T-helper 17 cell (primary cell): ENCODE measurements at regions not wholly inside any gene's neighbourhood (a gene's known extent, or its start where the extent isn't known, plus 50 kb on each side); places are given as distances from the start of the nearest gene placed in this dataset.
A peak's percentile ranks its signal among the peaks of the same experiment; 100 is the strongest.

ENCODE experiments used
- ATAC-seq: fragments of 150-1000 bp; cut with Tn5 transposase; 2 replicates; pipeline ENCODE4 v1.10.0; 2021; ENCODE audit warnings: mild to moderate bottlenecking, moderate library complexity
- DNase-seq, 3 donors: peaks; one replicate each; pipeline versions ENCODE4 v3.0.0 to v3.0.0-alpha.2; 2020 to 2021
- H3K9me3 ChIP-seq: one replicate; pipeline ENCODE4 v1.7.0; 2013; ENCODE audit warnings: low read length, mild to moderate bottlenecking; ENCODE audit not compliant: control insufficient read depth, poor library complexity, severe bottlenecking
- H3K27ac Mint-ChIP-seq: one replicate; pipeline ENCODE4 v1.8.0; 2022; ENCODE audit warnings: mild to moderate bottlenecking, moderate library complexity, mixed read lengths
- H3K27me3 Mint-ChIP-seq: one replicate; pipeline ENCODE4 v1.8.0; 2022; ENCODE audit warnings: mixed read lengths
- H3K36me3 Mint-ChIP-seq: one replicate; pipeline ENCODE4 v1.8.0; 2022; ENCODE audit warnings: low read depth, mixed read lengths
- H3K4me1 Mint-ChIP-seq: one replicate; pipeline ENCODE4 v1.8.0; 2022; ENCODE audit warnings: mild to moderate bottlenecking, mixed read lengths
- H3K4me3 Mint-ChIP-seq: one replicate; pipeline ENCODE4 v1.8.0; 2022; ENCODE audit warnings: mild to moderate bottlenecking, moderate library complexity, mixed read lengths

- no peak for ATAC-seq
- peaks cover 4% of the 10 kb centered on the region for H3K4me1 Mint-ChIP-seq
- peaks cover 3% of the 10 kb centered on the region for H3K36me3 Mint-ChIP-seq
- DNase-seq = no peak
- H3K9me3 ChIP-seq = no peaks in the 10 kb centered on the region
- no peak overlapping the region for H3K4me3 Mint-ChIP-seq
- no peak overlapping the region for H3K27ac Mint-ChIP-seq
- peaks cover 52% of the 10 kb centered on the region for H3K27me3 Mint-ChIP-seq
These were observed 154.1 kb downstream of the NUP210 start for GRCh38 chr3:13266005-13266404.

DNA sequence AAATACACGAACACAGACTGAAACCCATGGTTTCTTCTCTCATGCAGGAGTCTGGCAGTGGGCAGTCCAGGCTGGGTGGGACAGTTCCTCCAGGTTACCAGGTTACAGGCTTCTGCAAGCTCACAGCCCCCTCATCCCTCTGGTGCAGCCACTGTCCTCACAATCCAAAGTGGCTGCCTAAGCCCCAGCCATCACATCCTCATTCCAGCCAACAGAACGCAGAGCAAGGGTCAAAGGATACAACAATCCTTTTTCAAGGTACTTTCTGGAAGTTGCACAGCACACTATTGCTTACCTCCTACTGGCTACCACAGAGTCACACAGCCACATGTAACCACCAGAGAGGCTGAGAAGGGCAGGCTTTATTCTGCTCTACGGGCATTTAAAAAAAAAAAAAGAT lies 154.6 kb downstream of the NUP210 start:
- ATAC-seq = no peak
- H3K27ac Mint-ChIP-seq = no peak overlapping the region
- peaks cover 3% of the 10 kb centered on the region for H3K36me3 Mint-ChIP-seq
- peaks cover 4% of the 10 kb centered on the region for H3K4me1 Mint-ChIP-seq
- H3K4me3 Mint-ChIP-seq = no peak overlapping the region
- H3K9me3 ChIP-seq = no peaks in the 10 kb centered on the region
- H3K27me3 Mint-ChIP-seq = peaks cover 52% of the 10 kb centered on the region
- no peak for DNase-seq

DNA sequence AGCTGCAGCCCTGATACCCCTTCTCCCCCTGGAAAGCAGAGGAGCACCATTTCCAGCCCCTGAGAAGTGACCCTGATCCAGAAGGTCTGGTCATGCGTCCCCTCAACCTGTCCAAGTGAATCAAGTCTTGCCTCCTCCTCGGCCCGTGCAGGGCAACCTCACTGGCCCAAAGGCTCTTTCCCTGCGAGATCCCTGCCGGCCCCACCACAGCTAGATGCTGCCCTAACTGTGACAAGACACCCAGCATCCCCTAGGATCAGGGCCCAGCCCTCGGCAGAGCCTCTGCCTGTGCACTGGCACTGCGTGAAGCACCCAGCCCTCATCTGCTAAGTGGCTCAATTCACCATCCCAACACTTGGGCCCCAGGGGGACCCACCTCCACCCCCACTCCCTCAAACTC lies 155.1 kb downstream of the NUP210 start:
- Mint-ChIP-seq H3K4me1 (peaks cover 4% of the 10 kb centered on the region), H3K36me3 (peaks cover 3% of the 10 kb centered on the region), H3K4me3 (no peak overlapping the region), H3K27ac (peak overlapping the region; percentile 32), H3K27me3 (peaks cover 47% of the 10 kb centered on the region)
- ATAC-seq = no peak
- DNase-seq = no peak
- H3K9me3 ChIP-seq = no peaks in the 10 kb centered on the region

- ATAC-seq (no peak), DNase-seq (no peak)
- peaks cover 2% of the 10 kb centered on the region for H3K36me3 Mint-ChIP-seq
- H3K27me3 Mint-ChIP-seq = peaks cover 45% of the 10 kb centered on the region
- no peaks in the 10 kb centered on the region for H3K9me3 ChIP-seq
- H3K4me3 Mint-ChIP-seq = no peak overlapping the region
- peaks cover 4% of the 10 kb centered on the region for H3K4me1 Mint-ChIP-seq
- H3K27ac Mint-ChIP-seq = peak overlapping the region; percentile 32
These were observed 155.7 kb downstream of the NUP210 start for GRCh38 chr3:13264468-13264795.

GRCh38 chr3:13263770-13264467 lies 156.2 kb downstream of the NUP210 start:
- Mint-ChIP-seq H3K4me3 (no peak overlapping the region), H3K36me3 (no peaks in the 10 kb centered on the region), H3K27ac (no peak overlapping the region), H3K4me1 (peaks cover 4% of the 10 kb centered on the region), H3K27me3 (peaks cover 43% of the 10 kb centered on the region)
- H3K9me3 ChIP-seq = no peaks in the 10 kb centered on the region
- DNase-seq = no peak
- no peak for ATAC-seq

DNA sequence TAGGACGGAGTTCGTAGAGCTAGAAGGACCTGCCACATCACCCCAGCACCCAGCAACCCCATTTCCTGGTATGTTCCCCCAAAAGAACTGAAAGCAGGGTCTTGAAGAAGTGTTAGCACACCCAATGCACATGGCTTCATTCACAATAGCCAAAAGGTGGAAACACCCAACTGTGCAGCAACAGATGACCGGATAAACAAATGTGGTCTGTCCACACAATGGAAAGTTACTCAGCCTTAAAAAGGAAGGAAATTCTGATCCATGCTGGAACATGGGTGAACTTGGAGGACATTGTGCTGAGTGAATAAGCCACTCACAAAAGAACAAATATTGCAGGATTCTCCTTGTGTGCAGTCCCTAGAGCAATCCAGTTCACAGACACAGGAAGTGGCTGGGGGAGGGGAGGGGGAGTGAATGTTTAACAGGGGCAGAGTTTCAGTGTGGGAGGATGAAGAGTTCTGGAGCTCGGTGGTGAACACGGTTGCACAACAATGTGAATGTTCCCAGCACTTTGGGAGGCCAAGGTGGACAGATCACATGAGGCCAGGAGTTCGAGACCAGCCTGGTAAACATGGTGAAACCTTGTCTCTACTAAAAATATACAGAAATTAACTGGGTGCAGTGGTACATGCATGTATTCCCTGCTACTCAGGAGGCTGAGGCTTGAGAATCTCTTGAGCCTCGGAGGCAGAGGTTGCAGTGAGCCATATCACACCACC lies 157.5 kb downstream of the NUP210 start:
- H3K9me3 ChIP-seq = no peaks in the 10 kb centered on the region
- no peak for ATAC-seq
- H3K27ac Mint-ChIP-seq = no peak overlapping the region
- DNase-seq = no peak
- no peaks in the 10 kb centered on the region for H3K36me3 Mint-ChIP-seq
- H3K27me3 Mint-ChIP-seq = peaks cover 38% of the 10 kb centered on the region
- peaks cover 8% of the 10 kb centered on the region for H3K4me1 Mint-ChIP-seq
- H3K4me3 Mint-ChIP-seq = no peak overlapping the region

DNA sequence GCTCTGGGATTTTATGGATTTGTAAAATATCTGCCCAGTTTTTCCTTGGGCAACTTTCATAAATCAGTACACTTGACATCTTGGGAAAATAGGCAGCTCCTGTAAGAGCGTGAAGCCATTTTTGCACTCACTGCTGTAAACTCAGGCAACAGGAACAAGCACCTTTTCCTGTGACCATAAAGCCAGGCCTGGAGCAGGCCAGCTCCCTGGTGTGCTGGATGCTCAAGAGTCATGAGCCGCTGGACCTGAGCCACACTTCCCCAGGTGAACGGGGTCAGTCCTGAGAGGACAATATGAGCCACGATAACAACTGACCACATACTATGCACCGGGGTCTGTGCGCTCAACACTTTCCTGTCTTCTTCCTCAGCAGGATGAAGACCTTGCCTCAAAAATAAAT lies 158.2 kb downstream of the NUP210 start:
- ATAC-seq (no peak), DNase-seq (no peak)
- Mint-ChIP-seq H3K27ac (no peak overlapping the region), H3K4me1 (peaks cover 8% of the 10 kb centered on the region), H3K36me3 (no peaks in the 10 kb centered on the region), H3K4me3 (no peak overlapping the region), H3K27me3 (peaks cover 38% of the 10 kb centered on the region)
- H3K9me3 ChIP-seq = no peaks in the 10 kb centered on the region

- H3K27me3 Mint-ChIP-seq = peaks cover 33% of the 10 kb centered on the region
- DNase-seq (no peak), ATAC-seq (no peak)
- no peak overlapping the region for H3K27ac Mint-ChIP-seq
- H3K9me3 ChIP-seq = no peaks in the 10 kb centered on the region
- peaks cover 8% of the 10 kb centered on the region for H3K4me1 Mint-ChIP-seq
- H3K4me3 Mint-ChIP-seq = no peak overlapping the region
- H3K36me3 Mint-ChIP-seq = no peaks in the 10 kb centered on the region
These were observed 158.9 kb downstream of the NUP210 start for GRCh38 chr3:13261104-13261830.

DNA sequence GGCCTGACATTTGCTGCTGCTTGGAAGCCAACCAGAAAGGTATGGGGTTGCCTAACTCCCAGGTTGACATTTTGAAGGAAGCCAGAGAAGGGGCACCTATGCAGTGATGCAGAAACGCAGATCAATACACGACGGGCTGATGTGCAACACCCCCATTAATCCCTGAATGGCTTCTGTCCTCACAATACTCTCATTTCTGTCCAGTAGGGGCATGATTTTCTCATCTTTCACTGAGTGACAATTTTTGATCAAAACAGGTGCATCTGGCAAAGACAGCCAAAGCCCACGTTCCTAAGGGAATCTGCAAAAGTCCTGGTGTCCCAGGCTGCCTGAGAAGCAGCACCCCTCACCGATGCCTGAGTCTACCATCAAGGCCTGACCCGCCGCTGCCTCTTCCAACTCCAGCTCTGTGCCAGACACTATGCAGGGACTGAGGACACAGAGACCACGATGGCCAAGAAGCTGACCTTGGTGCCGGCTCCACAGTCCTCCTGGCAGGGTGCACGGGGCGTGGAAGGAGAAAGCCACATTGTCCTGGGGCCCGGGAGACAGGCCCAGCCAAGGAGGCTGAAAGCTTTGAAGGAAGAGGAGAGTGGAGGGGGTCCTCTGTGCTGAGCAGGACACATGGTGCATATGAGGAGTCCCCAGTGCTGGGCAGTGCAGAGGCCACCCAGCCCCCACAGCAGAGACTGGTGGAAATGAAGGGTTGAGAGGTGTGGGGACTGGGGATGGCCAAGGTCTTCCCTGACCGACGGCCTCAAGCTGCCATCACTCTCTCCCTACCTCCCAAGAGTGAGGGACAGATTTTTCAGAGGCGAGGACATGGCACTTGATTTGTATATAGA lies 159.6 kb downstream of the NUP210 start:
- DNase-seq (no peak), ATAC-seq (no peak)
- peaks cover 8% of the 10 kb centered on the region for H3K4me1 Mint-ChIP-seq
- peaks cover 33% of the 10 kb centered on the region for H3K27me3 Mint-ChIP-seq
- no peaks in the 10 kb centered on the region for H3K36me3 Mint-ChIP-seq
- H3K4me3 Mint-ChIP-seq = no peak overlapping the region
- no peak overlapping the region for H3K27ac Mint-ChIP-seq
- no peaks in the 10 kb centered on the region for H3K9me3 ChIP-seq

- Mint-ChIP-seq H3K4me3 (no peak overlapping the region), H3K4me1 (peaks cover 8% of the 10 kb centered on the region), H3K27ac (no peak overlapping the region), H3K36me3 (no peaks in the 10 kb centered on the region), H3K27me3 (peaks cover 35% of the 10 kb centered on the region)
- DNase-seq (no peak), ATAC-seq (no peak)
- H3K9me3 ChIP-seq = no peaks in the 10 kb centered on the region
These were observed 160.3 kb downstream of the NUP210 start for GRCh38 chr3:13259831-13260230.

DNA sequence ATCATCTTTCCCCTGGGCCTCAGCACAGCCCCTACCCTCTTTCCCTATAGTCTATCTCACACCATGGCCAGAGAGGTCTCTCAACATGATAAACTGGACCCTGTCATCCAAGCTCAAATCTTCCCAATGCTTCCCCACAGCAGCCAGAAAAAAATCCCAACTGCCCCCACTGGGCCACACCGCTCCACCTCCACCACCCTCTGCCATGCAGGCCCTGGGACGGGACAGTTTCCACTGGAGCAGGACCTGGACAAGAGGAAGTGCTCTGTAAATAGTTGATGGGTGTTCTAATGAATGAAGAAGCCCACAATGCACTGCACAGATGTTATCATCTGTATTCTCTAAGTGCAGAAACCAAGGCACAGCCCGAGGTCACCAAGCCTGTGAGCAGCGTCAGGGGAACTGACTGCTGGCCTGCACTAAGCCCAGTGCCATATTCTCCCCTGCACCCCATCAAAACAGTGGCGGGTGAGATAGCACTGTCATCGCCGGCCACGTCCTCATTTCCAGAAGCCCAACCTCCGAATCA lies 161.1 kb downstream of the NUP210 start:
- no peak for ATAC-seq
- H3K36me3 Mint-ChIP-seq = no peaks in the 10 kb centered on the region

DNA sequence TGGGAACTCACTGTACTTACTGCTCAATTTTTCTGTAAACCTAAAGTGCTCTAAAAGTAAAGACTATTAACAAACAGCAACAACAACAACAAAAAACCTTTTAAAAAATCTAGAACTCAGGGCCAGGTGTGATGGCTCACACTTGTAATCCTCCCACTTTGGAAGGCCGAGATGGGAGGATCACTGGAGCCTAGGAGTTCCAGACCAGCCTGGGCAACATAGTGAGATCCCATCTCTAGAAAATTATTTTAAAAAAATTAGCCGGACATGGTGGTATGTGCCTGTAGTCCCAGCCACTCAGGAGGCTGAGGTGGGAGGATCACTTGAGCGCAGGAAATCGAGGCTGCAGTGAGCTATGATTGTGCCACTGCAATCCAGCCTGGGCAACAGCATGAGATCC lies 161.8 kb downstream of the NUP210 start:
- DNase-seq = no peak
- no peaks in the 10 kb centered on the region for H3K9me3 ChIP-seq
- Mint-ChIP-seq H3K27ac (no peak overlapping the region), H3K27me3 (peaks cover 34% of the 10 kb centered on the region), H3K4me3 (no peak overlapping the region), H3K36me3 (no peaks in the 10 kb centered on the region), H3K4me1 (peaks cover 8% of the 10 kb centered on the region)
- ATAC-seq = no peak

More for the DNA sequence above, 161.1 kb downstream of the NUP210 start:
- no peak for DNase-seq
- no peak overlapping the region for H3K4me3 Mint-ChIP-seq
- peaks cover 36% of the 10 kb centered on the region for H3K27me3 Mint-ChIP-seq
- no peaks in the 10 kb centered on the region for H3K9me3 ChIP-seq
- H3K27ac Mint-ChIP-seq = no peak overlapping the region
- peaks cover 8% of the 10 kb centered on the region for H3K4me1 Mint-ChIP-seq

DNA sequence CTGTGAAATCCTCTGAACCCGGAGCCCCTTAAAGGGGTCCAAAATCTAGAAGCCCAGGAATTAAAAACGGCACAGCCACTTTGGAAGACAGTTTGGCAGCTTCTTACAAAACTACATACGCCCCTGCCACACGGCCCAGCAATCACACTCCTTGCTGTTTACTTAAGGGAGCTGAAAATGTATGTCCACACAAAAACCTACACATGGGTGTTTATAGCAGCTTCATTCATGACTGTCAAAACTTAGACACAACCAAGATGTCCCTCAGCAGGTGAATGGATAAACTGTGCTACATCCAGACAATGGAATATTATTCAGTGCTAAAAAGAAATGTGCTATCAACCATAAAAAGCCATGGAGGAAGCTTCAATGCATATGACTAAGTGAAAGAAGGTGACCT lies 162.5 kb downstream of the NUP210 start:
- H3K9me3 ChIP-seq = no peaks in the 10 kb centered on the region
- Mint-ChIP-seq H3K27me3 (peaks cover 41% of the 10 kb centered on the region), H3K4me1 (peaks cover 7% of the 10 kb centered on the region), H3K4me3 (no peak overlapping the region), H3K36me3 (no peaks in the 10 kb centered on the region), H3K27ac (no peak overlapping the region)
- ATAC-seq = no peak
- DNase-seq = no peak
